Endothelial cell of hepatic sinusoid (primary cell): ENCODE measurements at regions not wholly inside any gene's neighbourhood (a gene's known extent, or its start where the extent isn't known, plus 50 kb on each side); places are given as distances from the start of the nearest gene placed in this dataset.

Experiments
- in situ Hi-C: cut with HindIII; loops from 2 replicates; pipeline ENCODE4 v1.10.0; 2017; ENCODE audit warnings: low sequenced_read_pairs

- in situ Hi-C loops, result no loop called here
These were observed 109.5 kb upstream of the NKX1-1 start for GRCh38 chr4:1515763-1516162.

GRCh38 chr4:1515156-1515555 is 108.9 kb upstream of the NKX1-1 start:
- in situ Hi-C loops, result no loop called here

GRCh38 chr4:1514612-1515011 is 108.4 kb upstream of the NKX1-1 start:
- in situ Hi-C loops, result no loop called here

- in situ Hi-C loops, result no loop called here
These were observed 107.8 kb upstream of the NKX1-1 start for GRCh38 chr4:1513936-1514483.

GRCh38 chr4:1512738-1513660 is 106.8 kb upstream of the NKX1-1 start:
- in situ Hi-C loops, result no loop called here

- in situ Hi-C loops, result no loop called here
These were observed 106.0 kb upstream of the NKX1-1 start for GRCh38 chr4:1512051-1512737.

GRCh38 chr4:1511441-1512041 is 105.3 kb upstream of the NKX1-1 start:
- in situ Hi-C loops, result no loop called here

GRCh38 chr4:1510931-1511330 is 104.7 kb upstream of the NKX1-1 start:
- in situ Hi-C loops, result no loop called here

GRCh38 chr4:1509366-1509765 is 103.1 kb upstream of the NKX1-1 start:
- in situ Hi-C loops, result no loop called here

- in situ Hi-C loops, result no loop called here
These were observed 102.2 kb upstream of the NKX1-1 start for GRCh38 chr4:1508161-1509160.

GRCh38 chr4:1506956-1507721 is 100.9 kb upstream of the NKX1-1 start:
- in situ Hi-C loops, result no loop called here

- in situ Hi-C loops, result no loop called here
These were observed 99.5 kb upstream of the NKX1-1 start for GRCh38 chr4:1505511-1506460.

- in situ Hi-C loops, result no loop called here
These were observed 98.6 kb upstream of the NKX1-1 start for GRCh38 chr4:1504595-1505500.

GRCh38 chr4:1503583-1504471 is 97.6 kb upstream of the NKX1-1 start:
- in situ Hi-C loops, result no loop called here

GRCh38 chr4:1502976-1503375 is 96.7 kb upstream of the NKX1-1 start:
- in situ Hi-C loops, result no loop called here

GRCh38 chr4:1502501-1502886 is 96.3 kb upstream of the NKX1-1 start:
- in situ Hi-C loops, result no loop called here
